GM19035 (cell line): ENCODE measurements at regions not wholly inside any gene's neighbourhood (a gene's known extent, or its start where the extent isn't known, plus 50 kb on each side); places are given as distances from the start of the nearest gene placed in this dataset.
"Not testable (repeated sequence)": the region's sequence is repeated elsewhere in the genome, so short reads cannot be mapped to it uniquely, and the experiment has no call there.

Experiments used
- ATAC-seq: cut with Tn5 transposase; IDR thresholded peaks from one replicate; pipeline ENCODE4 v1.9.1; 2021; ENCODE audit not compliant: unreplicated experiment

GRCh38 chr16:21533474-21533873 is 65.9 kb upstream of the METTL9 start:
- ATAC-seq, result not testable (repeated sequence)

GRCh38 chr16:21534561-21534960 is 64.8 kb upstream of the METTL9 start:
- ATAC-seq, result not testable (repeated sequence)

GRCh38 chr16:21535201-21535600 is 64.2 kb upstream of the METTL9 start:
- ATAC-seq, result not testable (repeated sequence)

- not testable (repeated sequence) for ATAC-seq
Measured at GRCh38 chr16:21536740-21537139, 62.6 kb upstream of the METTL9 start.

GRCh38 chr16:21537598-21537997 is 61.8 kb upstream of the METTL9 start:
- ATAC-seq, result not testable (repeated sequence)

- not testable (repeated sequence) for ATAC-seq
Measured at GRCh38 chr16:21539107-21539618, 60.2 kb upstream of the METTL9 start.

- peak; percentile 67 for ATAC-seq
Measured at GRCh38 chr16:21540770-21541433, 58.5 kb upstream of the METTL9 start.

GRCh38 chr16:21541611-21542051 is 57.7 kb upstream of the METTL9 start:
- peak; percentile 40 for ATAC-seq

- ATAC-seq, result not testable (repeated sequence)
Measured at GRCh38 chr16:21542075-21542474, 57.3 kb upstream of the METTL9 start.

- ATAC-seq, result not testable (repeated sequence)
Measured at GRCh38 chr16:21542491-21543124, 56.8 kb upstream of the METTL9 start.

GRCh38 chr16:21543151-21543836 is 56.1 kb upstream of the METTL9 start:
- not testable (repeated sequence) for ATAC-seq

- ATAC-seq, result not testable (repeated sequence)
Measured at GRCh38 chr16:21545664-21546326, 53.6 kb upstream of the METTL9 start.

GRCh38 chr16:21549396-21549795 is 50.0 kb upstream of the METTL9 start:
- not testable (repeated sequence) for ATAC-seq
